ENCODE measurements at regions not wholly inside any gene's neighbourhood (a gene's known extent, or its start where the extent isn't known, plus 50 kb on each side); places are given as distances from the start of the nearest gene placed in this dataset.
"Not testable (repeated sequence)": the region's sequence is repeated elsewhere in the genome, so short reads cannot be mapped to it uniquely, and the experiment has no call there.

- DNase-seq (ENCODE audit: low spot score), result no peak
These were observed 318.6 kb downstream of the PLOD2 start for GRCh38 chr3:145842294-145842902.

- no peak for DNase-seq (ENCODE audit: low spot score)
These were observed 317.4 kb downstream of the PLOD2 start for GRCh38 chr3:145843561-145843960.

- no peak for DNase-seq (ENCODE audit: low spot score)
These were observed 311.9 kb downstream of the PLOD2 start for GRCh38 chr3:145849115-145849514.

- no peak for DNase-seq (ENCODE audit: low spot score)
These were observed 306.5 kb downstream of the PLOD2 start for GRCh38 chr3:145854499-145854898.

GRCh38 chr3:145857956-145858355 is 303.0 kb downstream of the PLOD2 start:
- no peak for DNase-seq (ENCODE audit: low spot score)

- no peak for DNase-seq (ENCODE audit: low spot score)
These were observed 296.6 kb downstream of the PLOD2 start for GRCh38 chr3:145864336-145864735.

DNA sequence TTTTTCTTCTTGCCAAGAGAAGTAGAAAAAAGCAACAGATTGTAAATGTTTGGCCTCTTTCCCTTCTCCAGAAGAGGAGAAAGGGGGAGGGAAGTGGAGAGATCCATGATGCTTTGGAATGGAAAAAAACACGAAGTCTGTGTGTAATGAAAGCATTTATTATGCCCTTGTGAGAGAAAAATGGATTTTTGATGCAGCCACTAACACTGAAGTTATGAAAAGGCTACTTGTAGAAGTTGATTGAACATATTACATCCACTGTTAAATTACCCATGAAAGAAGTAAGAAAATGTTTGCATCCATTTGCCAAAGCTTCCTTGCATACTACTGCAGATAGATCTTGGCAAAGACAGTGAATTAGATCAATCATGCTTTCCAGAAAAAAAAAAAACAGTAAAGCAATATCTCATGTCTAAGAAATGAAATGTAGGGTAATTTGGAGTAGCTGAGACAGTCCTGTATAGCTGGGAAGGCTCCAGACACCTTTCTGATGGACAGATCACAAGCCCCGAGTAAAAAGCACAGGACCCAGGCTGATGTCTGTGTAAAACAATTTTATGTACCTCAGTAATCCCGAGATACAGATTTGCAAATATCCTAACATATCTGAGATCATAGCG is 295.5 kb downstream of the PLOD2 start:
- DNase-seq (ENCODE audit: low spot score), result no peak

DNA sequence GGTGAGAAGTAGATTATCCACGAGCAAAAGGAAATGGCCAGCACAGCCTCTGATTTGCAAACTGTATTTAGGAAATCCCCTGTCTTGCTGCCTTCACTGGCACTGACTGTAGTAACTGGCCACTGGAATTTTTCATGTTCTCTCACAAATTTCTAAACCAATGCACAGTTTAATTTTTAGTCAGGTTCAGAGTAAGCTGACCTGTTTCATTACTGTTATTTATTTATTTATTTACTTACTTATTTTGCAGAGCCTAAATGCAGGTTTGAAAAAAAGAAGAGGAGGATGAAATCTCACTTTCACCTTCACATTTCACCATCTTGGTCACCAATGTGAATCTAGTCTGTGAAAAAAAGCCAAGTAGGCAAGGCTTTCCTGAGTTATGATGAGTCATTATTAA is 291.0 kb downstream of the PLOD2 start:
- no peak for DNase-seq (ENCODE audit: low spot score)

DNA sequence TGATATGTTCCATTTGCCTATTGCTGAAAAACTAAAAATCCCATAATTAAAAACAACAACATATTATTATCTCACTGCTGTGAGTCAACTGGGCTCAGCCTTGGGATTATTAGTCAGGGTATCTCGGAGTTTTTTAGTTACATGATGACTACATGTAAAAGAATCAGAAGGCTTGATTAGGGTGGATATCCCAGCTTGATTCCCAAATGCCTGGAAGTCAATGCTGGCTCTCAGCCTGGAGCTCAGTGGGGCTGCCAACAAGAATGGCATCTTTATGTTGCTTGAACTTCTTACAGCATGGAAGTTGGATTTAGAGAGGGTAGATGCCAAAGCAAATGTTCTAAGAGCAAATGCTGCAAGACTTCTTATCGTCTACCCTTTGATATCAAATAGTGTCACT is 278.5 kb downstream of the PLOD2 start:
- no peak for DNase-seq (ENCODE audit: low spot score)

- no peak for DNase-seq (ENCODE audit: low spot score)
These were observed 271.3 kb downstream of the PLOD2 start for GRCh38 chr3:145889730-145890129.

- DNase-seq (ENCODE audit: low spot score), result no peak
These were observed 268.1 kb downstream of the PLOD2 start for GRCh38 chr3:145892869-145893268.

- no peak for DNase-seq (ENCODE audit: low spot score)
These were observed 267.7 kb downstream of the PLOD2 start for GRCh38 chr3:145893331-145893730.

GRCh38 chr3:145898487-145898886 is 262.5 kb downstream of the PLOD2 start:
- DNase-seq (ENCODE audit: low spot score), result no peak

GRCh38 chr3:145899241-145899640 is 261.7 kb downstream of the PLOD2 start:
- DNase-seq (ENCODE audit: low spot score), result no peak

GRCh38 chr3:145900056-145900829 is 260.7 kb downstream of the PLOD2 start:
- no peak for DNase-seq (ENCODE audit: low spot score)

GRCh38 chr3:145902166-145902565 is 258.8 kb downstream of the PLOD2 start:
- no peak for DNase-seq (ENCODE audit: low spot score)

- DNase-seq (ENCODE audit: low spot score), result no peak
These were observed 257.4 kb downstream of the PLOD2 start for GRCh38 chr3:145903472-145904013.

GRCh38 chr3:145904138-145904537 is 256.8 kb downstream of the PLOD2 start:
- DNase-seq (ENCODE audit: low spot score), result no peak

GRCh38 chr3:145906301-145906700 is 254.7 kb downstream of the PLOD2 start:
- no peak for DNase-seq (ENCODE audit: low spot score)

DNA sequence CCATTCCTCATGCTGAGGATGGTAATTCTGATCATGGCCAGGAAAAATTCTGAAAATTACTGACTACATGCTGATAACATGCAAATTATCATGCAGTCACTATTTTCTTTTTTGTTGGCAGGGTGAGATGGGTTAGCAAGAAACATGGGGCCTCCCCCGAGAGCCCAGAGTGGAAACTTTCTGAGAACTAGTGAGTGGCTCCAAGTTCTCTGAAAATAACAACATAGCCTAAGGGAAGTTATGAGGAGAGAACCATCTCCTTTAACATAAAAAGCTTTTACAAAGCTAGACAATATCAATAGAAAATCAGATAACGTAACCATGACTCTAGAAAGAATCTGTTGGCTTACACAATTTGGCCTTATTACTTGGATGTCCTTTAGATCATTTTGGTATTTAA is 254.2 kb downstream of the PLOD2 start:
- DNase-seq (ENCODE audit: low spot score), result no peak

- no peak for DNase-seq (ENCODE audit: low spot score)
These were observed 250.0 kb downstream of the PLOD2 start for GRCh38 chr3:145911016-145911415.

- DNase-seq (ENCODE audit: low spot score), result no peak
These were observed 245.2 kb downstream of the PLOD2 start for GRCh38 chr3:145915787-145916186.

DNA sequence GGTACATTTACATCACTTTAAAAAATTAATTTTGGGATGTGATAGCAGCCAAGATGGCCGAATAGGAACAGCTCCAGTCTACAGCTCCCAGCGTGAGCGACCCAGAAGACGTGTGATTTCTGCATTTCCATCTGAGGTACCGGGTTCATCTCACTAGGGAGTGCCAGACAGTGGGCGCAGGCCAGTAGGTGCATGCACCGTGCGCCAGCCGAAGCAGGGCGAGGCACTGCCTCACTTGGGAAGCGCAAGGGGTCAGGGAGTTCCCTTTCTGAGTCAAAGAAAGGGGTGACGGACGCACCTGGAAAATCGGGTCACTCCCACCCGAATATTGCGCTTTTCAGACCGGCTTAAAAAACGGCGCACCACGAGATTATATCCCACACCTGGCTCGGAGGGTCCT is 233.2 kb downstream of the PLOD2 start:
- not testable (repeated sequence) for DNase-seq (ENCODE audit: low spot score)
